Activated gamma-delta T cell (primary cell): ENCODE measurements at regions not wholly inside any gene's neighbourhood (a gene's known extent, or its start where the extent isn't known, plus 50 kb on each side); places are given as distances from the start of the nearest gene placed in this dataset.

ENCODE experiments used
- DNase-seq: peaks from one replicate; lab custom pipeline; 2025; lab: John Stamatoyannopoulos, UW

GRCh38 chr1:224486801-224487583, 52.4 kb upstream of the WDR26 start:
- DNase-seq, result no peak

GRCh38 chr1:224488806-224489499, 54.4 kb upstream of the WDR26 start:
- DNase-seq, result no peak

GRCh38 chr1:224489534-224490365, 55.2 kb upstream of the WDR26 start:
- no peak for DNase-seq

- DNase-seq, result no peak
Observed at GRCh38 chr1:224490549-224491537, 56.2 kb upstream of the WDR26 start.

GRCh38 chr1:224492015-224492414, 57.4 kb upstream of the WDR26 start:
- DNase-seq, result no peak

- no peak for DNase-seq
Observed at GRCh38 chr1:224492632-224493031, 58.0 kb upstream of the WDR26 start.

- no peak for DNase-seq
Observed at GRCh38 chr1:224493269-224493668, 58.7 kb upstream of the WDR26 start.

- no peak for DNase-seq
Observed at GRCh38 chr1:224494343-224494742, 59.7 kb upstream of the WDR26 start.

- no peak for DNase-seq
Observed at GRCh38 chr1:224495866-224496265, 61.3 kb upstream of the WDR26 start.

- DNase-seq, result no peak
Observed at GRCh38 chr1:224496826-224497225, 62.2 kb upstream of the WDR26 start.

GRCh38 chr1:224497714-224498573, 63.3 kb upstream of the WDR26 start:
- DNase-seq, result no peak

- no peak for DNase-seq
Observed at GRCh38 chr1:224498574-224499170, 64.1 kb upstream of the WDR26 start.

GRCh38 chr1:224499204-224499603, 64.6 kb upstream of the WDR26 start:
- no peak for DNase-seq

- no peak for DNase-seq
Observed at GRCh38 chr1:224500796-224501195, 66.2 kb upstream of the WDR26 start.

GRCh38 chr1:224501836-224502235, 67.2 kb upstream of the WDR26 start:
- no peak for DNase-seq

- no peak for DNase-seq
Observed at GRCh38 chr1:224502459-224503160, 68.0 kb upstream of the WDR26 start.

- DNase-seq, result no peak
Observed at GRCh38 chr1:224503161-224504118, 68.8 kb upstream of the WDR26 start.
